Retinal pigment epithelial cell (primary cell): ENCODE measurements at regions not wholly inside any gene's neighbourhood (a gene's known extent, or its start where the extent isn't known, plus 50 kb on each side); places are given as distances from the start of the nearest gene placed in this dataset.

Experiments used
- DNase-seq: peaks from one replicate; pipeline ENCODE4 v3.0.0-alpha.2; 2010; ENCODE audit warnings: low read depth
- H3K4me3 ChIP-seq: 2 replicates; pipeline ENCODE4 v1.5.1; 2011; ENCODE audit warnings: mild to moderate bottlenecking, low read length, control low read depth, moderate library complexity
- CTCF ChIP-seq: conservative IDR thresholded peaks from 2 replicates; pipeline ENCODE4 v1.5.1; 2011; ENCODE audit warnings: low read depth, low read length, control low read depth, inconsistent platforms

- no peak overlapping the region for H3K4me3 ChIP-seq
- DNase-seq = no peak
- TF ChIP-seq CTCF = no peak
Observed at GRCh38 chr11:129277198-129277843, 85.2 kb upstream of the ARHGAP32 start.

- H3K4me3 ChIP-seq = no peak overlapping the region
- no peak for TF ChIP-seq CTCF
- DNase-seq = no peak
Observed at GRCh38 chr11:129275828-129276227, 83.7 kb upstream of the ARHGAP32 start.

GRCh38 chr11:129273944-129274711 lies 82.0 kb upstream of the ARHGAP32 start:
- no peak for DNase-seq
- no peak overlapping the region for H3K4me3 ChIP-seq
- TF ChIP-seq CTCF = no peak

GRCh38 chr11:129273322-129273721 lies 81.2 kb upstream of the ARHGAP32 start:
- no peak overlapping the region for H3K4me3 ChIP-seq
- DNase-seq = no peak
- no peak for TF ChIP-seq CTCF

GRCh38 chr11:129271030-129271429 lies 78.9 kb upstream of the ARHGAP32 start:
- DNase-seq = no peak
- no peak for TF ChIP-seq CTCF
- H3K4me3 ChIP-seq = no peak overlapping the region

- TF ChIP-seq CTCF = no peak
- no peak overlapping the region for H3K4me3 ChIP-seq
- DNase-seq = no peak
Observed at GRCh38 chr11:129270446-129270845, 78.3 kb upstream of the ARHGAP32 start.

- TF ChIP-seq CTCF = no peak
- no peak for DNase-seq
- H3K4me3 ChIP-seq = no peak overlapping the region
Observed at GRCh38 chr11:129268371-129268770, 76.2 kb upstream of the ARHGAP32 start.
